ENCODE measurements at regions not wholly inside any gene's neighbourhood (a gene's known extent, or its start where the extent isn't known, plus 50 kb on each side); places are given as distances from the start of the nearest gene placed in this dataset.

- Histone ChIP-seq H2BK15ac (ENCODE audit: low read length) (no peak overlapping the region), H3K4me3 (ENCODE audit: low read length in 2 of 2) (no peak overlapping the region), H2AK5ac (ENCODE audit: low read depth, low read length) (no peak overlapping the region), H3K27ac (replicated peaks; ENCODE audit: low read length) (no peak overlapping the region), H3K36me3 (replicated peaks in 1 of 2; ENCODE audit: control insufficient read depth in 2 of 2, insufficient read depth in 2 of 2, low read length in 2 of 2) (no peaks in the 10 kb centered on the region), H2BK5ac (ENCODE audit: low read length) (no peak overlapping the region), H3K27me3 (ENCODE audit: control insufficient read depth in 3 of 3, insufficient read depth in 3 of 3, low read depth in 1 of 3, low read length in 3 of 3) (no peaks in the 10 kb centered on the region), H3K14ac (ENCODE audit: low read length) (no peak overlapping the region), H3K9ac (ENCODE audit: low read depth, low read length, poor library complexity) (no peak overlapping the region), H3K9me3 (replicated peaks in 1 of 2; ENCODE audit: control insufficient read depth in 2 of 2, insufficient read depth in 1 of 2, low read depth in 1 of 2, low read length in 2 of 2) (no peaks in the 10 kb centered on the region), H4K91ac (ENCODE audit: low read depth, low read length, poor library complexity) (no peak overlapping the region), H4K8ac (ENCODE audit: low read depth, low read length) (no peak overlapping the region), H3K79me1 (ENCODE audit: low read depth, low read length) (no peaks in the 10 kb centered on the region), H3K23ac (ENCODE audit: low read depth, low read length, poor library complexity) (no peak overlapping the region), H3K4ac (ENCODE audit: low read length) (no peak overlapping the region), H3K4me2 (ENCODE audit: insufficient read depth, low read length, poor library complexity, severe bottlenecking) (no peak overlapping the region), H3K18ac (ENCODE audit: low read length) (no peak overlapping the region), H2AFZ (ENCODE audit: low read length) (no peak overlapping the region), H2BK120ac (ENCODE audit: low read depth, low read length) (no peak overlapping the region), H3K4me1 (ENCODE audit: control insufficient read depth in 2 of 2, insufficient read depth in 1 of 2, low read depth in 1 of 2, low read length in 2 of 2) (no peaks in the 10 kb centered on the region), H2BK12ac (ENCODE audit: low read length) (no peak overlapping the region)
- WGBS, 2 donors (ENCODE audit: extremely low coverage in 2 of 2, insufficient read length in 2 of 2, insufficient replicate concordance in 1 of 2), result no CpG with 5 or more reads among the region's 6 CpGs
- DNase-seq (ENCODE audit: low spot score), result no peak
These were observed 484.0 kb upstream of the ZWINT start for GRCh38 chr10:56844978-56845529.

- no peak overlapping the region for H3K4me2 ChIP-seq (ENCODE audit: insufficient read depth, low read length, poor library complexity, severe bottlenecking)
- no peak overlapping the region for H3K4ac ChIP-seq (ENCODE audit: low read length)
- no peak overlapping the region for H4K91ac ChIP-seq (ENCODE audit: low read depth, low read length, poor library complexity)
- no peak overlapping the region for H3K9ac ChIP-seq (ENCODE audit: low read depth, low read length, poor library complexity)
- H3K23ac ChIP-seq (ENCODE audit: low read depth, low read length, poor library complexity), result no peak overlapping the region
- H4K8ac ChIP-seq (ENCODE audit: low read depth, low read length), result no peak overlapping the region
- H3K4me3 ChIP-seq (ENCODE audit: low read length in 2 of 2), result no peak overlapping the region
- no peak for DNase-seq (ENCODE audit: low spot score)
- no peak overlapping the region for H3K27ac ChIP-seq (replicated peaks; ENCODE audit: low read length)
- no peaks in the 10 kb centered on the region for H3K4me1 ChIP-seq (ENCODE audit: control insufficient read depth in 2 of 2, insufficient read depth in 1 of 2, low read depth in 1 of 2, low read length in 2 of 2)
- no peak overlapping the region for H3K18ac ChIP-seq (ENCODE audit: low read length)
- no peak overlapping the region for H2AK5ac ChIP-seq (ENCODE audit: low read depth, low read length)
- no peak overlapping the region for H2BK5ac ChIP-seq (ENCODE audit: low read length)
- no peaks in the 10 kb centered on the region for H3K9me3 ChIP-seq (replicated peaks in 1 of 2; ENCODE audit: control insufficient read depth in 2 of 2, insufficient read depth in 1 of 2, low read depth in 1 of 2, low read length in 2 of 2)
- H3K79me1 ChIP-seq (ENCODE audit: low read depth, low read length), result no peaks in the 10 kb centered on the region
- no peaks in the 10 kb centered on the region for H3K27me3 ChIP-seq (ENCODE audit: control insufficient read depth in 3 of 3, insufficient read depth in 3 of 3, low read depth in 1 of 3, low read length in 3 of 3)
- H2BK12ac ChIP-seq (ENCODE audit: low read length), result no peak overlapping the region
- H2AFZ ChIP-seq (ENCODE audit: low read length), result no peak overlapping the region
- H2BK120ac ChIP-seq (ENCODE audit: low read depth, low read length), result no peak overlapping the region
- no peak overlapping the region for H3K14ac ChIP-seq (ENCODE audit: low read length)
- H3K36me3 ChIP-seq (replicated peaks in 1 of 2; ENCODE audit: control insufficient read depth in 2 of 2, insufficient read depth in 2 of 2, low read length in 2 of 2), result no peaks in the 10 kb centered on the region
- no peak overlapping the region for H2BK15ac ChIP-seq (ENCODE audit: low read length)
These were observed 475.6 kb upstream of the ZWINT start for GRCh38 chr10:56836659-56837058.

- Histone ChIP-seq H3K27me3 (ENCODE audit: control insufficient read depth in 3 of 3, insufficient read depth in 3 of 3, low read depth in 1 of 3, low read length in 3 of 3) (no peaks in the 10 kb centered on the region), H3K4me3 (ENCODE audit: low read length in 2 of 2) (no peak overlapping the region), H3K4me1 (ENCODE audit: control insufficient read depth in 2 of 2, insufficient read depth in 1 of 2, low read depth in 1 of 2, low read length in 2 of 2) (no peaks in the 10 kb centered on the region), H3K9ac (ENCODE audit: low read depth, low read length, poor library complexity) (no peak overlapping the region), H2AFZ (ENCODE audit: low read length) (no peak overlapping the region), H2BK12ac (ENCODE audit: low read length) (no peak overlapping the region), H3K36me3 (replicated peaks in 1 of 2; ENCODE audit: control insufficient read depth in 2 of 2, insufficient read depth in 2 of 2, low read length in 2 of 2) (no peaks in the 10 kb centered on the region), H3K18ac (ENCODE audit: low read length) (no peak overlapping the region), H3K14ac (ENCODE audit: low read length) (no peak overlapping the region), H3K23ac (ENCODE audit: low read depth, low read length, poor library complexity) (no peak overlapping the region), H2BK120ac (ENCODE audit: low read depth, low read length) (no peak overlapping the region), H3K4me2 (ENCODE audit: insufficient read depth, low read length, poor library complexity, severe bottlenecking) (no peak overlapping the region), H4K8ac (ENCODE audit: low read depth, low read length) (no peak overlapping the region), H3K4ac (ENCODE audit: low read length) (no peak overlapping the region), H2BK15ac (ENCODE audit: low read length) (no peak overlapping the region), H3K79me1 (ENCODE audit: low read depth, low read length) (no peaks in the 10 kb centered on the region), H4K91ac (ENCODE audit: low read depth, low read length, poor library complexity) (no peak overlapping the region), H3K9me3 (replicated peaks in 1 of 2; ENCODE audit: control insufficient read depth in 2 of 2, insufficient read depth in 1 of 2, low read depth in 1 of 2, low read length in 2 of 2) (no peaks in the 10 kb centered on the region), H2AK5ac (ENCODE audit: low read depth, low read length) (no peak overlapping the region), H2BK5ac (ENCODE audit: low read length) (no peak overlapping the region), H3K27ac (replicated peaks; ENCODE audit: low read length) (no peak overlapping the region)
- DNase-seq (ENCODE audit: low spot score), result no peak
- no CpG with 5 or more reads among the region's 3 CpGs for WGBS, 2 donors (ENCODE audit: extremely low coverage in 2 of 2, insufficient read length in 2 of 2, insufficient replicate concordance in 1 of 2)
These were observed 470.6 kb upstream of the ZWINT start for GRCh38 chr10:56831681-56832080.

GRCh38 chr10:56823849-56824248 is 462.8 kb upstream of the ZWINT start:
- Histone ChIP-seq H3K4me1 (ENCODE audit: control insufficient read depth in 2 of 2, insufficient read depth in 1 of 2, low read depth in 1 of 2, low read length in 2 of 2) (no peaks in the 10 kb centered on the region), H3K23ac (ENCODE audit: low read depth, low read length, poor library complexity) (no peak overlapping the region), H2AFZ (ENCODE audit: low read length) (no peak overlapping the region), H3K4me3 (ENCODE audit: low read length in 2 of 2) (no peak overlapping the region), H2BK15ac (ENCODE audit: low read length) (no peak overlapping the region), H4K8ac (ENCODE audit: low read depth, low read length) (no peak overlapping the region), H3K27ac (replicated peaks; ENCODE audit: low read length) (no peak overlapping the region), H3K14ac (ENCODE audit: low read length) (no peak overlapping the region), H3K4me2 (ENCODE audit: insufficient read depth, low read length, poor library complexity, severe bottlenecking) (no peak overlapping the region), H2BK120ac (ENCODE audit: low read depth, low read length) (no peak overlapping the region), H4K91ac (ENCODE audit: low read depth, low read length, poor library complexity) (no peak overlapping the region), H2BK5ac (ENCODE audit: low read length) (no peak overlapping the region), H3K4ac (ENCODE audit: low read length) (no peak overlapping the region), H3K18ac (ENCODE audit: low read length) (no peak overlapping the region), H3K36me3 (replicated peaks in 1 of 2; ENCODE audit: control insufficient read depth in 2 of 2, insufficient read depth in 2 of 2, low read length in 2 of 2) (no peaks in the 10 kb centered on the region), H2BK12ac (ENCODE audit: low read length) (no peak overlapping the region), H3K9ac (ENCODE audit: low read depth, low read length, poor library complexity) (no peak overlapping the region), H3K9me3 (replicated peaks in 1 of 2; ENCODE audit: control insufficient read depth in 2 of 2, insufficient read depth in 1 of 2, low read depth in 1 of 2, low read length in 2 of 2) (peaks cover 0 to 8% of the 10 kb centered on the region in 2 donors), H2AK5ac (ENCODE audit: low read depth, low read length) (no peak overlapping the region), H3K27me3 (ENCODE audit: control insufficient read depth in 3 of 3, insufficient read depth in 3 of 3, low read depth in 1 of 3, low read length in 3 of 3) (no peaks in the 10 kb centered on the region), H3K79me1 (ENCODE audit: low read depth, low read length) (no peaks in the 10 kb centered on the region)
- no CpG with 5 or more reads among the region's 1 CpG for WGBS, 2 donors (ENCODE audit: extremely low coverage in 2 of 2, insufficient read length in 2 of 2, insufficient replicate concordance in 1 of 2)
- DNase-seq (ENCODE audit: low spot score), result peak; percentile 1
